Islet of Langerhans (tissue), 1 donor: ENCODE measurements at regions not wholly inside any gene's neighbourhood (a gene's known extent, or its start where the extent isn't known, plus 50 kb on each side); places are given as distances from the start of the nearest gene placed in this dataset.

Experiments
- FAIRE-seq: peaks from one replicate; lab custom pipeline; 2011; peaks lifted over from hg19 to GRCh38; lab: Jason Lieb, UNC

DNA sequence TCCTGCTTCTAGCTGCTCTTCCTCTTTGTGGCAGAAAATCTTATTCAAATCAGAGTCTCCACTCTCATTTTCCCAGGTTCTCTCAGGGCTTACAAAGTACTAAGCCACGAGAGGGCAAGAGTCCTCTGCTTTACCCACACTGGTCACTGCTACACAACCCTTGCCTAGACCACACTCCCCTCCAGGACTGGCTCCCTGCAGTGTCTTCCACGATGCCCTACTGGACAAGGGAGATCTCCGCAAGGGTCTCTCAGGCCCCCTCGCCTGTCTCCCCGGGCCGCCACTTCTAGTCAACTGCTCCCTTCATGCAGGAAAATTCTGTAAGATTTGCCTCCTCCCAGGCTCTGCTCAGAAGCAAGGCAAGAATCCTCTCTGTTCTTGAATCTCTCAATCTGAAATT is 319.6 kb downstream of the RRAGC start:
- no peak for FAIRE-seq

GRCh38 chr1:38538834-38539233 is 320.7 kb downstream of the RRAGC start:
- no peak for FAIRE-seq

- FAIRE-seq: no peak
These were observed 323.5 kb downstream of the RRAGC start for GRCh38 chr1:38536089-38536488.

DNA sequence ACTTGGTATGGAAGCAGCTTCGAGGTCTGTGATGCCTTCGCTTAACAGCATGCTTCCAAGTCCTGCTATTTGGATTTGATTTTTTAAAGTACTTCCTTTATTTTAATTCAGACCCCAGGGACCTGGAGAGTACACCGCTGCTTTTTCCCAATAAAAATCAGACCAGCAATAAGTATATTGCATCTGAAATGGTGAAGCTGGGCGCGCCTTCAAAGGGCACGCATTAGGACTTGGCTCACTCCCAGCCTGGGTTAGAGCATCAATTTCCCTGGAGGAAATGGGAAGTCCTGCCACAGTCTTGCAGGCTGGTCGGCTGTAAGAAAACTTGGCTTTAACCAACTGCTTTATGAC is 325.1 kb downstream of the RRAGC start:
- FAIRE-seq: no peak

DNA sequence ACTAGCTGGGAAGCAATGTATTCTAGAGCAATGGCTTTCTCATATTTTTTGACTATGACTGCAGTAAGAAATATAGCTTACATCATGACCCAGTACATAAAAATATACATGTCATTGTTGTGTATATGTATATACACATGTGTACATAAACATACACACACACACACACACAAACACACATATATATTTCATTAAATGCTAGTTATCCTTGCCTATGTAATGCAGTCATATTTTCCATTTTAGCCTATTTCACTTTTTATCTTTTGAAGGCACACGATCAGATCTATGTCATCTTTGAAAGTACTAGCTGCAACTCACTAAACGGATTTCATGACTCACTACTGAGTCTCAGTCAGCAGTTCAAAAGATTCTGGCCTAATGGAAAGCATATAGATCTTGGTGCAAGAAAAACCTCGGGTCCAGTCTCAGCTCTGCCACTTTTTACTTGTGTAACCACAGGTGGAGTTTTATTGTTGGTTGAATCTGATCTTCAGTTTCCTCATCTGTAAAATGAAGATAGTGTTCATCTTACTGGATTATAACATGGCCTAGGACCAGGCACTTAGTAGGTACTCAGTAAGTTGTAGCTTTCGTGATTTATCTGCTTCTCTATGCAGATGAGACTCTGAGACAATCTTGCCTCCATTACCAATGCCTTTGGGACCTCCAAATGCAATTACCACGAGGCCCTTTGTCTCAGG is 325.6 kb downstream of the RRAGC start:
- no peak for FAIRE-seq

GRCh38 chr1:38530957-38531356 is 328.6 kb downstream of the RRAGC start:
- no peak for FAIRE-seq

DNA sequence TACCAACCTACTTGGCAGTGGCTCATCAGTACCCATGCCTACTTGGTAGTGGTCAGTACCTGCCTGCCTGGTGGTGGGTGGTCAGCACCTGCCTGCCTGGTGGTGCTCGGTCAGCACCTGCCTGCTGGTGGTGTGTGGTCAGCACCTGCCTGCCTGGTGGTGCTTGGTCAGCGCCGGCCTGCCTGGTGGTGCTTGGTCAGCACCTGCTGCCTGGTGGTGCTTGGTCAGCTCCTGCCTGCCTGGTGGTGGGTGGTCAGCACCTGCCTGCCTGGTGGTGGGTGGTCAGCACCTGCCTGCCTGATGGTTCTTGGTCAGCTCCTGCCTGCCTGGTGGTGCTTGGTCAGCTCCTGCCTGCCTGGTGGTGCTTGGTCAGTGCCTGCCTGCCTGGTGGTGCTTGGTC is 329.6 kb downstream of the RRAGC start:
- no peak for FAIRE-seq

DNA sequence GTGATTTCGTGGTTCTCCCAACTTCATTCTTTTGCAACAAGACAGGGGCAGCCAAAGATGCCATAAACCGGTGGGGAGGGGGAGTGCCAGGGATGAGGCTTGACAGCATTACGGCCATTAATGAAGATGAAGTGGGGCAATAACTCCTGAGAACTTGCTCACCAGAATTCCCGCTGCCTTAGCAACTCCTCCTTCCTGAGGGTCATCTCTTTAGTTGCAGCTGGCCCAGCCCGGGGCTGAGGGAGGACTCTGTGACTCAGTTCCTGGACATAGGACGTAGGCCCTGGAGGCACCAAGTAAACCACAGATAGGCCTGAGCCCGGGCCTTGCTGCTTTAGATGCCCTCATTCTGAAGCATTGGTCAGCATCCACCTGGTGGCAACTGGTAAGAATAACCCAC is 330.2 kb downstream of the RRAGC start:
- no peak for FAIRE-seq

GRCh38 chr1:38528623-38529022 is 330.9 kb downstream of the RRAGC start:
- FAIRE-seq: no peak

DNA sequence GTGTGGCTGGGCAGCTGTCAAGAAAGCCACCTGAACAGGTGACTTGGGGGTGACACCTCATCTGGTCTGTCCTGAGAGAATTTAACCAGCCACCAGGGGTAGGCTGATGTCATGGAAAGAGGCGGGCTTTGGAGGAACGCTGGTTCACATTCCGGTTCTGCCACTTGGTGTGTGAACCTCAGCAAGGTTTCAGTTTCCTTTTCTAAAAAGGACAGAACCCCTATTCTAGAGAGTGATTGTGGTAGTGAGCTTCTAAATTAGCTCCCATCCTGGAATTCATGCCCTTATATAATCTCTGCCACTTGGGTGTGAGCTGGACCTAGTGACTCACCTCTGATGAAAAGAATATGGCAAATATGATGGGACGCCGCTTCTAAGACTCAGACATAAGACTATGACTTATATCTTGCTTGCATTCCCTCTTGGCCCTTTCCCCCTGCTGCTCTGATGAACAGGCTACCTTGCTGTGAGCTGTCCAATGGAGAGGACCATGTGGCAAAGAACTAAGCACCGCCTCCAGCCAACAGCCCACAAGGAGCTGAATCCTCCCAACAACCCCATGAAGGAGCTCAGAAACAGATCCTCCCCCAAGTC is 332.1 kb downstream of the RRAGC start:
- FAIRE-seq: no peak

GRCh38 chr1:38526046-38526445 is 333.5 kb downstream of the RRAGC start:
- no peak for FAIRE-seq

DNA sequence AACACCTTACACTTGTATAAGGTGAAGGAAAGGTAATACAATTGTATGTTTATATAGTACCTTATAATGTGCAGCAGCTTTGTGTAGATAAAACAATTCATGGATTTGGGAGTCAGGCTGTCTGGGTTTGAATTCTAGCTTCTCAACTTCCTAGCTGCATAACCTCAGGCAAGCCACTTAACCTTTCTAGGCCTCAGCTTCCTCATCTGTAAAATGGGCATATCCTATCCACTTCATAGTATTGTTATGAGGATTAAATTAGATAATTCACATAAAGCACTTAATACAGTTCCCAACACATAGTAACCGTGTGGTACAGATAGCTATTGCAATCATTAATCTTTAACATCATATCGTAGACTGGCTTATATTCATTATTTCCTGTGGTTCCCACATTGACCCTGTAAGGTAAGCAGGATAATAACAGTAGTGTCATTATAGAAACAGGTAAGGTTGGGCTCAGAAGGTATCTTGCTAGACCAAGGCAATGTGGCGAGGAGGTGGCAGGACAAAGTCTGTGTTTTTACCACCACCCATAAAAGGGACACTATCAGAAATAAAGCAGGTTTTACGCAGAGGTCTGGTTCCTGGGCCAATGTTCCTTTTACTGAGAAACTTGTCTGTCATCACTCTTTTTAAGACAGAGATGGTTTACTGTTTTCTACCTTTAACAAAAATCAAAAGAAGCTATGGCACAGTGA is 334.1 kb downstream of the RRAGC start:
- FAIRE-seq: no peak

DNA sequence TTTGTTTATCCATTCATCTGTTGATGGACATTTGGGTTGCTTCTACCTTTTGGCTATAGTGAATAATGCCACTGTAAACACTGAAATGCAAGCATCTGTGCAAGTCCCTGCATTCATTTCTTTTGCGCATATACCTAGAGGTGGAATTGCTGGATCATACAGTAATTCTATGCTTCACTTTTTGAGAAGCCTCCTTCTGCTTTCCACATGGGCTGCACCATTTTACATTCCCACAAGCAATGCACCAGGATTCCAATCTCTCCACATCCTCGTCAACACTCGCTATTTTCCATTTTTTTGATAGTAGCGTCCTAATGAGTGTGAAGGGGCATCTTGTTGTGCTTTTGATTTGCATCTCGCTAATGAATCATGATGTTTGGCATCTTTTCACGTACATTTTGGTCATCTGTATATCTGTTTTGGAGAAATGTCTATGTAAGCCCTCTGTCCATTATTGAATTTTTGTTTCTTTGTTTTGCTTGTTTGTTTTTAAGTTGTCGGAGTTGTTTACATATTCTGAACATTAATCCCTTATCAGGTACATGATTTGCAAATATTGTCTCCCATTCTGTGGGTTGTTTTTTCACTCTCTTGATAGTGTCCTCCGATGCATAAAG is 335.4 kb downstream of the RRAGC start:
- FAIRE-seq: no peak

DNA sequence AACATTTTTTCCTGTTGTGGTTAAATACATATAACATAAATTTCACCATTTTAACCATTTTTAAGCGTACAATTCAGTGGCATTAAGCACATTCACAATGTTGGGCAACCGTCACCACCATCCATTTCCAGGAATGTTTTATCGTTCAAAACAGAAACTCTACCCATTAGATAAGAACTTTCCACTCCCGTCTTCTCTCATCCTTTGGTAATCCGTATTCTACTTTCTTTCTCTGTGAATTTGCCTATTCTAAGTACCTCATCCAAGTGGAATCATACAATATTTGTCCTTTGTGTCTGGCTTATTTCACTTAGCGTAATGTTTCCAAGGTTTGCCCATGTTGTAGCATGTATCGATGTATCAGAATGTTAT is 336.0 kb downstream of the RRAGC start:
- no peak for FAIRE-seq

GRCh38 chr1:38522915-38523567 is 336.5 kb downstream of the RRAGC start:
- FAIRE-seq: no peak

- FAIRE-seq: no peak
These were observed 343.0 kb downstream of the RRAGC start for GRCh38 chr1:38516560-38516959.

GRCh38 chr1:38512789-38513188 is 346.8 kb downstream of the RRAGC start:
- no peak for FAIRE-seq

GRCh38 chr1:38512024-38512767 is 347.4 kb downstream of the RRAGC start:
- FAIRE-seq: no peak

- FAIRE-seq: no peak
These were observed 351.3 kb downstream of the RRAGC start for GRCh38 chr1:38508232-38508631.

- no peak for FAIRE-seq
These were observed 352.0 kb downstream of the RRAGC start for GRCh38 chr1:38507563-38507962.

GRCh38 chr1:38505944-38506343 is 353.6 kb downstream of the RRAGC start:
- no peak for FAIRE-seq

GRCh38 chr1:38502758-38503157 is 356.8 kb downstream of the RRAGC start:
- FAIRE-seq: no peak
